H1 (cell line): ENCODE measurements at regions not wholly inside any gene's neighbourhood (a gene's known extent, or its start where the extent isn't known, plus 50 kb on each side); places are given as distances from the start of the nearest gene placed in this dataset.
A peak's percentile ranks its signal among the peaks of the same experiment; 100 is the strongest.

Experiments used
- BCL11A ChIP-seq, 2 experiments: IDR thresholded peaks; one replicate each; pipeline ENCODE4 v1.6.1; 2011; ENCODE audit warnings: low read depth in 2 of 2, low read length in 2 of 2, mild to moderate bottlenecking in 2 of 2
- TAF7 ChIP-seq: optimal IDR thresholded peaks from 2 replicates; pipeline ENCODE3; 2011; ENCODE audit warnings: low read depth, mild to moderate bottlenecking, inconsistent platforms, low read length, moderate library complexity, borderline replicate concordance
- TF ChIP-seq, protein P1 (sequence below): IDR thresholded peaks from 2 replicates; pipeline ENCODE4 v1.6.1; 2012; ENCODE audit warnings: inconsistent platforms

DNA sequence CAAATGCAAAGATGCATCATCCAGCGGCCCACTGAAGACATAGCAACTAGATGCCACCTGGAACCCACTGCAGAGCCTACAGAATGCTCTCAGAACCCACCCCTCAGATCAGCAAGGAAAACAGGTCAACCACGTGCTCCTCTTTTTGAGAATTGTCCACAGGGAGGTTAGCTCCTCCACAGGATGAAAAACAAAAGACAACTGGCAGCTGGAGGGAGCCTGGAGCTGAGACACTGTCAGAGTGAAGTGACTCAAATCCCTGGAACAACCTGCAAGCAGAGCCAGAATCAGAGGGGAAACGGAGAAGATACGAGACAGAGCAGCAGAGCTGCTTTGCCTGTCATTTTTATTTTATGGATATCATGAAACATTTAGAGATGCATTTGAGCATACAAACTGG is 277.6 kb downstream of the GASK1B start (continued):
- TF ChIP-seq, protein P1, sequence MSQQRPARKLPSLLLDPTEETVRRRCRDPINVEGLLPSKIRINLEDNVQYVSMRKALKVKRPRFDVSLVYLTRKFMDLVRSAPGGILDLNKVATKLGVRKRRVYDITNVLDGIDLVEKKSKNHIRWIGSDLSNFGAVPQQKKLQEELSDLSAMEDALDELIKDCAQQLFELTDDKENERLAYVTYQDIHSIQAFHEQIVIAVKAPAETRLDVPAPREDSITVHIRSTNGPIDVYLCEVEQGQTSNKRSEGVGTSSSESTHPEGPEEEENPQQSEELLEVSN, result 0 out of 2 replicates have a peak, but pooled peaks have one; percentile 13
- TF ChIP-seq TAF7 (no peak), BCL11A (IDR thresholded peaks at IDR 0.05; ENCODE audit: low read depth in 2 of 2, low read length in 2 of 2) (no peak)
